ENCODE measurements at regions not wholly inside any gene's neighbourhood (a gene's known extent, or its start where the extent isn't known, plus 50 kb on each side); places are given as distances from the start of the nearest gene placed in this dataset.

DNA sequence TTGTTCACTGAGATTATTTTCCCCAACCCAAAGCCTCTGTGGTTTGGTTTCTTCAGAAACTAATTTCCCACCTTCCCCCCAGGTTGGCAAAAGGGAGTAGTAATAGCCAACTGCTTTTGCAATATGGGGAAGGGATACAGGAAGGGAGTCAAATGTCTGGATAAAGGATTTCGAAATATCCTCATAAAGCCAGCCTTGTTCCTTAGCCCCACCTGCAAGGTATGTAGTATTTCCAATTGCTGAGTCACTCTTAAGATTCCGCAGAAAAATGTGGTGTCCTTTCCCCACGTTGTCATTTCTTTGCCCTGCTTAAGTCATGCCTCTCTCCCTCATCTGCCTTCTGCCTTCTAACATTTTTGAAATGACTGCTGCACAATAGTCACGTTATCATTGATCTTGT lies 138.8 kb upstream of the DCAF8L1 start:
- Mint-ChIP-seq H3K27me3 (no peaks in the 10 kb centered on the region), H3K4me3 (no peak overlapping the region), H3K27ac (no peak overlapping the region), H3K9me3 (ENCODE audit: insufficient read depth) (no peaks in the 10 kb centered on the region), H3K4me1 (no peaks in the 10 kb centered on the region)
- H3K4me1 ChIP-seq (ENCODE audit: control insufficient read depth in 2 of 2, insufficient read depth in 2 of 2, low read length in 2 of 2) = no peaks in the 10 kb centered on the region
- no peaks in the 10 kb centered on the region for H3K79me2 ChIP-seq (ENCODE audit: control insufficient read depth, insufficient read depth, low read length)
- no peak overlapping the region for H3K27ac ChIP-seq (ENCODE audit: low read length in 2 of 2)
- no peak overlapping the region for H3K4me3 ChIP-seq (ENCODE audit: control extremely low read depth in 1 of 5, extremely low read depth in 1 of 5, insufficient read depth in 1 of 5, low read depth in 2 of 5, low read length in 4 of 5)
- H3K4me2 ChIP-seq (replicated peaks; ENCODE audit: low read depth, low read length, poor library complexity, severe bottlenecking) = no peak overlapping the region
- CTCF ChIA-PET = no interaction called here
- WGBS (ENCODE audit: insufficient coverage) = no CpG with 5 or more reads among the region's 4 CpGs
- no peaks in the 10 kb centered on the region for H3K36me3 ChIP-seq (replicated peaks in 1 of 2; ENCODE audit: control extremely low read depth in 1 of 2, control insufficient read depth in 1 of 2, extremely low read depth in 1 of 2, insufficient read depth in 2 of 2, low read length in 1 of 2)
- intact Hi-C loops (cut with micrococcal nuclease) = no loop called here
- no peaks in the 10 kb centered on the region for H3K27me3 ChIP-seq (replicated peaks in 1 of 4; ENCODE audit: control extremely low read depth in 1 of 4, control insufficient read depth in 3 of 4, insufficient read depth in 4 of 4, low read length in 3 of 4)
- TF ChIP-seq, protein P1, sequence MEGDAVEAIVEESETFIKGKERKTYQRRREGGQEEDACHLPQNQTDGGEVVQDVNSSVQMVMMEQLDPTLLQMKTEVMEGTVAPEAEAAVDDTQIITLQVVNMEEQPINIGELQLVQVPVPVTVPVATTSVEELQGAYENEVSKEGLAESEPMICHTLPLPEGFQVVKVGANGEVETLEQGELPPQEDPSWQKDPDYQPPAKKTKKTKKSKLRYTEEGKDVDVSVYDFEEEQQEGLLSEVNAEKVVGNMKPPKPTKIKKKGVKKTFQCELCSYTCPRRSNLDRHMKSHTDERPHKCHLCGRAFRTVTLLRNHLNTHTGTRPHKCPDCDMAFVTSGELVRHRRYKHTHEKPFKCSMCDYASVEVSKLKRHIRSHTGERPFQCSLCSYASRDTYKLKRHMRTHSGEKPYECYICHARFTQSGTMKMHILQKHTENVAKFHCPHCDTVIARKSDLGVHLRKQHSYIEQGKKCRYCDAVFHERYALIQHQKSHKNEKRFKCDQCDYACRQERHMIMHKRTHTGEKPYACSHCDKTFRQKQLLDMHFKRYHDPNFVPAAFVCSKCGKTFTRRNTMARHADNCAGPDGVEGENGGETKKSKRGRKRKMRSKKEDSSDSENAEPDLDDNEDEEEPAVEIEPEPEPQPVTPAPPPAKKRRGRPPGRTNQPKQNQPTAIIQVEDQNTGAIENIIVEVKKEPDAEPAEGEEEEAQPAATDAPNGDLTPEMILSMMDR (IDR thresholded peaks at IDR 0.05) = no peak
- TF ChIP-seq EZH2 (IDR thresholded peaks at IDR 0.05; ENCODE audit: borderline replicate concordance, insufficient read depth, low read depth, low read length, poor library complexity, severe bottlenecking) = no peak
- H4K20me1 ChIP-seq (ENCODE audit: control insufficient read depth, insufficient read depth, low read length, poor library complexity, severe bottlenecking) = no peaks in the 10 kb centered on the region
- ATAC-seq (ENCODE audit: low read depth) (no peak), DNase-seq (no peak)
- no peak overlapping the region for H3K9ac ChIP-seq (ENCODE audit: low read length)
- H2AFZ ChIP-seq (ENCODE audit: insufficient read depth, low read depth, low read length, poor library complexity, severe bottlenecking) = no peak overlapping the region
- POLR2A ChIA-PET = no interaction called here
- no peaks in the 10 kb centered on the region for H3K9me3 ChIP-seq (ENCODE audit: control extremely low read depth in 1 of 3, control insufficient read depth in 2 of 3, insufficient read depth in 1 of 3, low read length in 2 of 3)

DNA sequence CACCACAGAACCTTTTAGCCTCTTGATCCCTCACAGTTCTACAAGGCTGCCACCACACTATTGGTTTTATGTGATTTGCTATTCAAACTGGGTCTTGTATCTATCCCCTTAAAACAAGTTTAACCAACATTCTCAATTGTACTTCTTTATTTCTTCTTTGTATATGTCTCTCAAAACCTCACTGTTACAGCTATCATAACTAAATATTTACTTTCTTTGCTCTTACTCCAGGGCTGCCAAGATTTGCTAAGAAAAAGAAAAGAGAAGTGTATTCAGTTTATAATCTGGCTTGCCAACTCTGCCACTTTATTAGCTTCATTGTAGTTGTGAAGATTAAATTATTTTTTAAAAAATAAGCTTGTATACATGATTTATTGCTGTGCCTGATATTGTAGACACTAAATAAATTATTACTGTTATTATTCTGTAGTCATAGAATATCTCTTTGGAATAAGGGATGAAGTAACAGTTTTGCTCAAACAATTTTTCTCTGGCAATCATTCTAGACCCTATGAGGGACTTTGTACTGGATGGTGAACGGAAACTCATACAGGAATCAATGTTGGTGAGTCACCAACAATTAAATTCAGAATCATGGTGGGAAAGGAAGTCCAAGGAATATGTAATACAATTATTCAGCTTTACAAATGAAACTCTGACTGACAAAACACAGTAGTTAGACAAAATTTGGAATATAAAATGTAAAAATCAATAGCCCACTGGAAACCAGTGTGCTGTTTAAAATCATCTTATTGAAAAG lies 127.1 kb upstream of the DCAF8L1 start:
- no peak overlapping the region for H3K4me2 ChIP-seq (replicated peaks; ENCODE audit: low read depth, low read length, poor library complexity, severe bottlenecking)
- no peak for ATAC-seq (ENCODE audit: low read depth)

More for the DNA sequence above, 127.1 kb upstream of the DCAF8L1 start:
- no peak overlapping the region for H3K4me3 ChIP-seq (ENCODE audit: control extremely low read depth in 1 of 5, extremely low read depth in 1 of 5, insufficient read depth in 1 of 5, low read depth in 2 of 5, low read length in 4 of 5)
- no peak for TF ChIP-seq EZH2 (IDR thresholded peaks at IDR 0.05; ENCODE audit: borderline replicate concordance, insufficient read depth, low read depth, low read length, poor library complexity, severe bottlenecking)
- TF ChIP-seq, protein P1 (IDR thresholded peaks at IDR 0.05) = no peak
- no peak overlapping the region for H3K9ac ChIP-seq (ENCODE audit: low read length)
- no peaks in the 10 kb centered on the region for H3K79me2 ChIP-seq (ENCODE audit: control insufficient read depth, insufficient read depth, low read length)
- H3K4me1 ChIP-seq (ENCODE audit: control insufficient read depth in 2 of 2, insufficient read depth in 2 of 2, low read length in 2 of 2) = no peaks in the 10 kb centered on the region
- H3K27ac Mint-ChIP-seq = no peak overlapping the region
- no peaks in the 10 kb centered on the region for H3K27me3 Mint-ChIP-seq
- H3K9me3 Mint-ChIP-seq (ENCODE audit: insufficient read depth) = no peaks in the 10 kb centered on the region
- H2AFZ ChIP-seq (ENCODE audit: insufficient read depth, low read depth, low read length, poor library complexity, severe bottlenecking) = no peak overlapping the region
- H3K4me3 Mint-ChIP-seq = no peak overlapping the region
- no peak for DNase-seq
- no peaks in the 10 kb centered on the region for H4K20me1 ChIP-seq (ENCODE audit: control insufficient read depth, insufficient read depth, low read length, poor library complexity, severe bottlenecking)
- no peaks in the 10 kb centered on the region for H3K9me3 ChIP-seq (ENCODE audit: control extremely low read depth in 1 of 3, control insufficient read depth in 2 of 3, insufficient read depth in 1 of 3, low read length in 2 of 3)
- WGBS (ENCODE audit: insufficient coverage) = no CpG with 5 or more reads among the region's 1 CpG
- no peaks in the 10 kb centered on the region for H3K27me3 ChIP-seq (replicated peaks in 1 of 4; ENCODE audit: control extremely low read depth in 1 of 4, control insufficient read depth in 3 of 4, insufficient read depth in 4 of 4, low read length in 3 of 4)
- ChIA-PET CTCF (no interaction called here), POLR2A (no interaction called here)
- intact Hi-C loops (cut with micrococcal nuclease) = no loop called here
- H3K27ac ChIP-seq (ENCODE audit: low read length in 2 of 2) = no peak overlapping the region
- no peaks in the 10 kb centered on the region for H3K36me3 ChIP-seq (replicated peaks in 1 of 2; ENCODE audit: control extremely low read depth in 1 of 2, control insufficient read depth in 1 of 2, extremely low read depth in 1 of 2, insufficient read depth in 2 of 2, low read length in 1 of 2)
- no peaks in the 10 kb centered on the region for H3K4me1 Mint-ChIP-seq
